ENCODE measurements at regions not wholly inside any gene's neighbourhood (a gene's known extent, or its start where the extent isn't known, plus 50 kb on each side); places are given as distances from the start of the nearest gene placed in this dataset.
A peak's percentile ranks its signal among the peaks of the same experiment; 100 is the strongest.

DNA sequence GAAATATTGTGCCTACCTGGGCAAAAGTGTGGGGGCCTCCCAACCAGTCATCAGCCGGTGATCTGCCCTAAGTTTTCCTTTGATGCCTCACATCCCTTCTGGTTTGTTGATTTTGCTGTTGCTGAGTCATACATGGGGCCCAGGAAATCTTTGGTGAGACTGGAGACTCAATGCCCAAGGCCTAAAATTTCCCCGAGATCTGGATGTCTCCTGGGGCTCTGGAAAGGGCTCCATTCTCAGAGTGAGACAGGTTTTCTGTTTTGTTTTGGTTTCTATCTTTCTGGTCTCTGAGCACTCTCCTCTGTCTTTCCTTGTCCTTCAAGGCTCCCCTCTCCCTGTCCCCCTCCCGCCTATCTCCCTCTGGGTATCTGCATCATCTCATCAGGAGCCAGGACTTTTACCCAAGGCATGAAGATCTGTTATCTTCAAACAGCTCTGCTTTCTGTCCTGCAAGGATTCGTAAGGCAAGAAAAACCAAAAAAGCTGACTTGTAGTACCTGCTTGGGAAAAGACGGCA, 152.8 kb upstream of the MAX start (continued):
- TF ChIP-seq SIX1 (CRISPR knock-in tag; IDR thresholded peaks at IDR 0.05; ENCODE audit: borderline replicate concordance) (no peak), KLF16 (CRISPR knock-in tag; IDR thresholded peaks at IDR 0.05) (no peak), SOX6 (IDR thresholded peaks at IDR 0.05) (no peak), SOX6 (CRISPR knock-in tag; IDR thresholded peaks at IDR 0.05) (no peak), DNMT3B (CRISPR knock-in tag; conservative IDR thresholded peaks at IDR 0.05) (0 out of 2 replicates have a peak, but pooled peaks have one; percentile 14), NAIF1 (CRISPR knock-in tag; IDR thresholded peaks at IDR 0.05; ENCODE audit: borderline replicate concordance) (no peak), EP300 (IDR thresholded peaks at IDR 0.05; ENCODE audit: low read depth in 2 of 2, low read length in 2 of 2) (peak in 1 of 2 experiments; percentile 86; a peak in 2 of 4 replicates), EP300 (CRISPR knock-in tag; IDR thresholded peaks at IDR 0.05; ENCODE audit: borderline replicate concordance) (peak; percentile 62; the same call in 1 of the 2 replicates), CEBPB (IDR thresholded peaks at IDR 0.05; ENCODE audit: borderline replicate concordance, low read depth, low read length) (no peak), SAP130 (CRISPR knock-in tag; IDR thresholded peaks at IDR 0.05; ENCODE audit: low read depth) (peak; percentile 31), PCBP2 (optimal IDR thresholded peaks at IDR 0.05; ENCODE audit: low read depth, low read length, poor library complexity, severe bottlenecking) (no peak), ZNF768 (CRISPR knock-in tag; IDR thresholded peaks at IDR 0.05) (no peak), ZNF577 (CRISPR knock-in tag; IDR thresholded peaks at IDR 0.05; ENCODE audit: borderline replicate concordance, low read depth) (no peak), ZNF776 (CRISPR knock-in tag; IDR thresholded peaks at IDR 0.05) (no peak), NFKB2 (CRISPR knock-in tag; IDR thresholded peaks at IDR 0.05; ENCODE audit: borderline replicate concordance) (no peak), ZZZ3 (CRISPR knock-in tag; IDR thresholded peaks at IDR 0.05; ENCODE audit: borderline replicate concordance) (no peak), ZFP62 (CRISPR knock-in tag; IDR thresholded peaks at IDR 0.05) (no peak), ELF4 (CRISPR knock-in tag; IDR thresholded peaks at IDR 0.05; ENCODE audit: borderline replicate concordance) (no peak)
- TF ChIP-seq, protein P1, sequence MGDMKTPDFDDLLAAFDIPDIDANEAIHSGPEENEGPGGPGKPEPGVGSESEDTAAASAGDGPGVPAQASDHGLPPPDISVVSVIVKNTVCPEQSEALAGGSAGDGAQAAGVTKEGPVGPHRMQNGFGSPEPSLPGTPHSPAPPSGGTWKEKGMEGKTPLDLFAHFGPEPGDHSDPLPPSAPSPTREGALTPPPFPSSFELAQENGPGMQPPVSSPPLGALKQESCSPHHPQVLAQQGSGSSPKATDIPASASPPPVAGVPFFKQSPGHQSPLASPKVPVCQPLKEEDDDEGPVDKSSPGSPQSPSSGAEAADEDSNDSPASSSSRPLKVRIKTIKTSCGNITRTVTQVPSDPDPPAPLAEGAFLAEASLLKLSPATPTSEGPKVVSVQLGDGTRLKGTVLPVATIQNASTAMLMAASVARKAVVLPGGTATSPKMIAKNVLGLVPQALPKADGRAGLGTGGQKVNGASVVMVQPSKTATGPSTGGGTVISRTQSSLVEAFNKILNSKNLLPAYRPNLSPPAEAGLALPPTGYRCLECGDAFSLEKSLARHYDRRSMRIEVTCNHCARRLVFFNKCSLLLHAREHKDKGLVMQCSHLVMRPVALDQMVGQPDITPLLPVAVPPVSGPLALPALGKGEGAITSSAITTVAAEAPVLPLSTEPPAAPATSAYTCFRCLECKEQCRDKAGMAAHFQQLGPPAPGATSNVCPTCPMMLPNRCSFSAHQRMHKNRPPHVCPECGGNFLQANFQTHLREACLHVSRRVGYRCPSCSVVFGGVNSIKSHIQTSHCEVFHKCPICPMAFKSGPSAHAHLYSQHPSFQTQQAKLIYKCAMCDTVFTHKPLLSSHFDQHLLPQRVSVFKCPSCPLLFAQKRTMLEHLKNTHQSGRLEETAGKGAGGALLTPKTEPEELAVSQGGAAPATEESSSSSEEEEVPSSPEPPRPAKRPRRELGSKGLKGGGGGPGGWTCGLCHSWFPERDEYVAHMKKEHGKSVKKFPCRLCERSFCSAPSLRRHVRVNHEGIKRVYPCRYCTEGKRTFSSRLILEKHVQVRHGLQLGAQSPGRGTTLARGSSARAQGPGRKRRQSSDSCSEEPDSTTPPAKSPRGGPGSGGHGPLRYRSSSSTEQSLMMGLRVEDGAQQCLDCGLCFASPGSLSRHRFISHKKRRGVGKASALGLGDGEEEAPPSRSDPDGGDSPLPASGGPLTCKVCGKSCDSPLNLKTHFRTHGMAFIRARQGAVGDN (CRISPR knock-in tag; IDR thresholded peaks at IDR 0.05), result no peak
- TF ChIP-seq, protein P2, sequence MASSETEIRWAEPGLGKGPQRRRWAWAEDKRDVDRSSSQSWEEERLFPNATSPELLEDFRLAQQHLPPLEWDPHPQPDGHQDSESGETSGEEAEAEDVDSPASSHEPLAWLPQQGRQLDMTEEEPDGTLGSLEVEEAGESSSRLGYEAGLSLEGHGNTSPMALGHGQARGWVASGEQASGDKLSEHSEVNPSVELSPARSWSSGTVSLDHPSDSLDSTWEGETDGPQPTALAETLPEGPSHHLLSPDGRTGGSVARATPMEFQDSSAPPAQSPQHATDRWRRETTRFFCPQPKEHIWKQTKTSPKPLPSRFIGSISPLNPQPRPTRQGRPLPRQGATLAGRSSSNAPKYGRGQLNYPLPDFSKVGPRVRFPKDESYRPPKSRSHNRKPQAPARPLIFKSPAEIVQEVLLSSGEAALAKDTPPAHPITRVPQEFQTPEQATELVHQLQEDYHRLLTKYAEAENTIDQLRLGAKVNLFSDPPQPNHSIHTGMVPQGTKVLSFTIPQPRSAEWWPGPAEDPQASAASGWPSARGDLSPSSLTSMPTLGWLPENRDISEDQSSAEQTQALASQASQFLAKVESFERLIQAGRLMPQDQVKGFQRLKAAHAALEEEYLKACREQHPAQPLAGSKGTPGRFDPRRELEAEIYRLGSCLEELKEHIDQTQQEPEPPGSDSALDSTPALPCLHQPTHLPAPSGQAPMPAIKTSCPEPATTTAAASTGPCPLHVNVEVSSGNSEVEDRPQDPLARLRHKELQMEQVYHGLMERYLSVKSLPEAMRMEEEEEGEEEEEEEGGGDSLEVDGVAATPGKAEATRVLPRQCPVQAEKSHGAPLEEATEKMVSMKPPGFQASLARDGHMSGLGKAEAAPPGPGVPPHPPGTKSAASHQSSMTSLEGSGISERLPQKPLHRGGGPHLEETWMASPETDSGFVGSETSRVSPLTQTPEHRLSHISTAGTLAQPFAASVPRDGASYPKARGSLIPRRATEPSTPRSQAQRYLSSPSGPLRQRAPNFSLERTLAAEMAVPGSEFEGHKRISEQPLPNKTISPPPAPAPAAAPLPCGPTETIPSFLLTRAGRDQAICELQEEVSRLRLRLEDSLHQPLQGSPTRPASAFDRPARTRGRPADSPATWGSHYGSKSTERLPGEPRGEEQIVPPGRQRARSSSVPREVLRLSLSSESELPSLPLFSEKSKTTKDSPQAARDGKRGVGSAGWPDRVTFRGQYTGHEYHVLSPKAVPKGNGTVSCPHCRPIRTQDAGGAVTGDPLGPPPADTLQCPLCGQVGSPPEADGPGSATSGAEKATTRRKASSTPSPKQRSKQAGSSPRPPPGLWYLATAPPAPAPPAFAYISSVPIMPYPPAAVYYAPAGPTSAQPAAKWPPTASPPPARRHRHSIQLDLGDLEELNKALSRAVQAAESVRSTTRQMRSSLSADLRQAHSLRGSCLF (CRISPR knock-in tag; IDR thresholded peaks at IDR 0.05; ENCODE audit: borderline replicate concordance), result no peak
- TF ChIP-seq, protein P3, sequence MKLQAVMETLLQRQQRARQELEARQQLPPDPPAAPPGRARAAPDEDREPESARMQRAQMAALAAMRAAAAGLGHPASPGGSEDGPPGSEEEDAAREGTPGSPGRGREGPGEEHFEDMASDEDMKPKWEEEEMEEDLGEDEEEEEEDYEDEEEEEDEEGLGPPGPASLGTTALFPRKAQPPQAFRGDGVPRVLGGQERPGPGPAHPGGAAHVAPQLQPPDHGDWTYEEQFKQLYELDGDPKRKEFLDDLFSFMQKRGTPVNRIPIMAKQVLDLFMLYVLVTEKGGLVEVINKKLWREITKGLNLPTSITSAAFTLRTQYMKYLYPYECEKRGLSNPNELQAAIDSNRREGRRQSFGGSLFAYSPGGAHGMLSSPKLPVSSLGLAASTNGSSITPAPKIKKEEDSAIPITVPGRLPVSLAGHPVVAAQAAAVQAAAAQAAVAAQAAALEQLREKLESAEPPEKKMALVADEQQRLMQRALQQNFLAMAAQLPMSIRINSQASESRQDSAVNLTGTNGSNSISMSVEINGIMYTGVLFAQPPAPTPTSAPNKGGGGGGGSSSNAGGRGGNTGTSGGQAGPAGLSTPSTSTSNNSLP (IDR thresholded peaks at IDR 0.05; ENCODE audit: low read depth, low read length), result 0 out of 2 replicates have a peak, but pooled peaks have one; percentile 34
